Esophagus squamous epithelium (tissue), 4 donors: ENCODE measurements at regions not wholly inside any gene's neighbourhood (a gene's known extent, or its start where the extent isn't known, plus 50 kb on each side); places are given as distances from the start of the nearest gene placed in this dataset.

ENCODE experiments used
- CTCF ChIP-seq, 6 experiments: fragments of 450-650 bp in 4 of 6; fragments of 200-600 bp in 2 of 6; sonication (generic) in 2 of 6; IDR thresholded peaks; one replicate each; pipeline ENCODE4 v1.5.1; 2016 to 2019; ENCODE audit warnings: antibody characterized with exemption in 6 of 6, mild to moderate bottlenecking in 4 of 6, moderate library complexity in 4 of 6
- POLR2A ChIP-seq, 4 donors: fragments of 450-650 bp; IDR thresholded peaks; one replicate each; pipeline ENCODE4 v1.6.1; 2017; ENCODE audit warnings: antibody characterized with exemption in 4 of 4, mild to moderate bottlenecking in 4 of 4, moderate library complexity in 3 of 4

- no peak for TF ChIP-seq CTCF (IDR thresholded peaks at IDR 0.05)
- no peak for TF ChIP-seq POLR2A (IDR thresholded peaks at IDR 0.05)
Measured at GRCh38 chr2:100217323-100217722, 74.9 kb upstream of the AFF3 start.
